ENCODE measurements at regions not wholly inside any gene's neighbourhood (a gene's known extent, or its start where the extent isn't known, plus 50 kb on each side); places are given as distances from the start of the nearest gene placed in this dataset.

DNA sequence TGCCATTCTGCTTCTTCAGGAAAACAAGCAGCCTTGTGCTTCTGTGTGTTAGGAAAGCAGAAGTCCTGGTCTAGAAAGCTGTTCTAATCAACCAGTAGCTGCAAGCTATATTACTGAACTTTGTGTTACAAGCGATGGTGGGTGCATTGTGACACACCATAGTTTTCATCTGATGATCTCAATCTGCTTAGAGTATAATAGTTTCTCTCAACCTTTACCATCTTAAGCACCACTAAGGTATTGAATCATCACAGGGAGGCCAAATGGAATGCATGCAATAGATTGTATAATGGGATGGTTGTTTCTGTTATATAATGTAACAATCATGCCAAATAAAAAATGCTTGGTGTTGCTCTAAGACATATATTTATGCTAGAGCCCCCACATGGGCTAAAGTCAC, 771.7 kb downstream of the NOVA1 start:
- no peak overlapping the region for H3K4ac ChIP-seq (ENCODE audit: low read depth, low read length)
- H4K5ac ChIP-seq (ENCODE audit: low read depth, low read length), result no peak overlapping the region
- no peak overlapping the region for H2BK15ac ChIP-seq (ENCODE audit: low read depth, low read length)
- H3K27ac ChIP-seq (ENCODE audit: insufficient read depth, low read length), result no peak overlapping the region
- dilution Hi-C loops (cut with HindIII; ENCODE audit: low sequenced_read_pairs, unreplicated experiment), result no loop called here
- 0 out of 2 replicates have a peak, but pooled peaks cover 2% of the 10 kb centered on the region for H3K9me3 ChIP-seq (ENCODE audit: control insufficient read depth, insufficient read depth, low read length)
- no peak overlapping the region for H3K9ac ChIP-seq (ENCODE audit: low read depth, low read length)
- no peak overlapping the region for H2BK20ac ChIP-seq (ENCODE audit: low read depth, low read length)
- CTCF ChIA-PET, result no interaction called here
- no peak overlapping the region for H2AK5ac ChIP-seq (ENCODE audit: low read depth, low read length)
- H3K18ac ChIP-seq (ENCODE audit: low read depth, low read length), result no peak overlapping the region
- H2BK120ac ChIP-seq (ENCODE audit: low read depth, low read length), result no peak overlapping the region
- H4K20me1 ChIP-seq (ENCODE audit: insufficient read depth, low read length), result no peaks in the 10 kb centered on the region
- ATAC-seq (ENCODE audit: low read depth) (no peak), DNase-seq (no peak)
- H2BK5ac ChIP-seq (ENCODE audit: low read depth, low read length, poor library complexity, severe bottlenecking), result no peak overlapping the region
- intact Hi-C loops (cut with micrococcal nuclease), result no loop called here
- in situ Hi-C loops (cut with MboI; ENCODE audit: low sequenced_read_pairs), result no loop called here
- no peak overlapping the region for H3K14ac ChIP-seq (replicated peaks; ENCODE audit: low read depth, low read length)
- no peak overlapping the region for H2AK9ac ChIP-seq (replicated peaks; ENCODE audit: low read depth, low read length, poor library complexity)
- no peak overlapping the region for H3K23ac ChIP-seq (ENCODE audit: low read depth, low read length)
- H3K4me3 ChIP-seq (ENCODE audit: insufficient read depth, low read depth, low read length), result no peak overlapping the region
- POLR2A ChIA-PET (ENCODE audit: unreplicated experiment), result no interaction called here
- BruUV-seq (replicated peaks), result no TSS peak
- H4K91ac ChIP-seq (ENCODE audit: insufficient read depth, low read depth, low read length), result no peak overlapping the region
- no CpG with 5 or more reads among the region's 1 CpG for WGBS, 2 experiments (ENCODE audit: extremely low coverage in 2 of 2, insufficient read length in 1 of 2)
- TF ChIP-seq RFX5 (IDR thresholded peaks at IDR 0.05; ENCODE audit: low read depth, low read length) (no peak), RAD21 (IDR thresholded peaks at IDR 0.05; ENCODE audit: low read length) (no peak)
- no peaks in the 10 kb centered on the region for H3K27me3 ChIP-seq (ENCODE audit: control insufficient read depth, insufficient read depth, low read length)
- H3K9me1 ChIP-seq (ENCODE audit: insufficient read depth, low read length), result no peaks in the 10 kb centered on the region
- no peaks in the 10 kb centered on the region for H3K4me1 ChIP-seq (ENCODE audit: control insufficient read depth, insufficient read depth, low read length)
- no peak overlapping the region for H2AFZ ChIP-seq (replicated peaks; ENCODE audit: low read length, poor library complexity)
- H3K36me3 ChIP-seq (ENCODE audit: control insufficient read depth, insufficient read depth, low read length), result no peaks in the 10 kb centered on the region
- no peak overlapping the region for H3K4me2 ChIP-seq (ENCODE audit: low read depth, low read length)
- no peak overlapping the region for H4K8ac ChIP-seq (ENCODE audit: low read depth in 2 of 2, low read length in 2 of 2)
- no peaks in the 10 kb centered on the region for H3K79me1 ChIP-seq (ENCODE audit: low read depth in 1 of 2, low read length in 2 of 2)
- no peak overlapping the region for H3K56ac ChIP-seq (ENCODE audit: extremely low read depth, insufficient read depth, low read length)
